A549 (cell line): ENCODE measurements at regions not wholly inside any gene's neighbourhood (a gene's known extent, or its start where the extent isn't known, plus 50 kb on each side); places are given as distances from the start of the nearest gene placed in this dataset.

Experiments
- ATAC-seq, 2 experiments: fragments of 200-7000 bp in 1 of 2; fragments of >200 bp in 1 of 2; cut with Nextera tagmentation in 1 of 2; cut with Tn5 transposase in 1 of 2; 3 replicates each; pipeline versions ENCODE4 v1.8.0 to v1.9.1; 2018 to 2020; ENCODE audit warnings: mild to moderate bottlenecking in 1 of 2, moderate library complexity in 1 of 2
- CTCF ChIA-PET: fragments of 300-600 bp; sonication (Branson Sonifier 250); formaldehyde crosslinking; extraction: SDS; loops from one replicate; lab custom pipeline; 2021; ENCODE audit warnings: antibody characterized with exemption, inconsistent platforms; lab: Yijun Ruan, JAX
- POLR2A ChIA-PET: fragments of 350-600 bp; formaldehyde crosslinking; extraction: SDS; loops from one replicate; lab custom pipeline; 2021; ENCODE audit warnings: antibody characterized with exemption, inconsistent platforms; lab: Yijun Ruan, JAX
- DNase-seq, 2 experiments: peaks; one replicate each; pipeline versions ENCODE4 v3.0.0 to v3.0.0-alpha.2; 2011 to 2016; ENCODE audit warnings: low read depth in 1 of 2, low spot score in 1 of 2
- FAIRE-seq: peaks from 2 replicates; lab custom pipeline; 2011; peaks lifted over from hg19 to GRCh38; lab: Jason Lieb, UNC
- H3K27ac ChIP-seq, 2 experiments: fragments of >200 bp; sonication (Bioruptor Twin); formaldehyde crosslinking; 3 replicates each; pipeline ENCODE4 v1.5.1; 2016 to 2017
- H3K4me1 ChIP-seq: fragments of >200 bp; sonication (Bioruptor Twin); formaldehyde crosslinking; 3 replicates; pipeline ENCODE4 v1.6.1; 2016
- H3K4me2 ChIP-seq: fragments of >200 bp; sonication (Bioruptor Twin); formaldehyde crosslinking; 3 replicates; pipeline ENCODE4 v1.6.1; 2016
- H3K4me3 ChIP-seq: fragments of >200 bp; sonication (Bioruptor Twin); formaldehyde crosslinking; 3 replicates; pipeline ENCODE4 v1.5.1; 2016
- H3K9me3 ChIP-seq: fragments of >200 bp; sonication (Bioruptor Twin); formaldehyde crosslinking; 3 replicates; pipeline ENCODE4 v1.6.1; 2016
- CEBPB ChIP-seq, 2 experiments: fragments of >200 bp in 1 of 2; sonication (Bioruptor Twin) in 1 of 2; formaldehyde crosslinking in 1 of 2; IDR thresholded peaks; 2 replicates each; pipeline ENCODE4 v1.6.1; 2012 to 2016
- CHD2 ChIP-seq: fragments of 150-350 bp; IDR thresholded peaks from 2 replicates; pipeline ENCODE4 v1.6.1; 2014; ENCODE audit warnings: low read length; ENCODE audit not compliant: partially characterized antibody
- ESRRA ChIP-seq: fragments of 150-350 bp; IDR thresholded peaks from 2 replicates; pipeline ENCODE4 v1.6.1; 2014; ENCODE audit warnings: mild to moderate bottlenecking, low read length, borderline replicate concordance
- HEYL ChIP-seq: fragments of 250-450 bp; sonication (Bioruptor Pico); IDR thresholded peaks from 2 replicates; pipeline ENCODE4 v1.8.0; 2021; ENCODE audit warnings: mild to moderate bottlenecking, moderate library complexity
- HOXB13 ChIP-seq: fragments of 250-450 bp; sonication (Bioruptor Pico); IDR thresholded peaks from 2 replicates; pipeline ENCODE4 v1.5.0; 2020; ENCODE audit warnings: low read depth, mild to moderate bottlenecking, moderate library complexity
- KDM1A ChIP-seq: fragments of 200-600 bp; sonication (generic); IDR thresholded peaks from 2 replicates; pipeline ENCODE4 v1.6.1; 2016; ENCODE audit warnings: low read depth, mild to moderate bottlenecking
- MAZ ChIP-seq: fragments of 150-350 bp; IDR thresholded peaks from 2 replicates; pipeline ENCODE4 v1.6.1; 2014; ENCODE audit warnings: antibody characterized with exemption, low read depth, low read length, borderline replicate concordance
- NR3C1 ChIP-seq: fragments of >200 bp; sonication (Bioruptor Twin); formaldehyde crosslinking; IDR thresholded peaks from 3 replicates; pipeline ENCODE4 v1.6.1; 2017
- POLR2AphosphoS2 ChIP-seq: conservative IDR thresholded peaks from 2 replicates; pipeline ENCODE4 v1.6.1; 2012; ENCODE audit warnings: low read length, improper control_type of control experiment, inconsistent platforms
- ZC3H11A ChIP-seq: fragments of 450-650 bp; IDR thresholded peaks from 2 replicates; pipeline ENCODE4 v1.6.1; 2014; ENCODE audit warnings: antibody characterized with exemption, mild to moderate bottlenecking
- ZFP36 ChIP-seq: fragments of 450-650 bp; IDR thresholded peaks from 2 replicates; pipeline ENCODE4 v1.6.1; 2014; ENCODE audit warnings: borderline replicate concordance; ENCODE audit not compliant: partially characterized antibody
- WGBS: methylation state at CpG from one replicate; pipeline ENCODE4 v1.1.6; 2017; ENCODE audit errors: missing lambda C conversion rate; 5-methylcytosine and 5-hydroxymethylcytosine counted together
- TF ChIP-seq, protein P1 (sequence below): IDR thresholded peaks from 2 replicates; pipeline ENCODE4 v1.6.1; 2012
- TF ChIP-seq, protein P2 (sequence below): fragments of 450-650 bp; IDR thresholded peaks from 2 replicates; pipeline ENCODE4 v1.6.1; 2014; ENCODE audit warnings: antibody characterized with exemption
- TF ChIP-seq, protein P3 (sequence below): fragments of 250-450 bp; sonication (Bioruptor Pico); IDR thresholded peaks from 2 replicates; pipeline ENCODE4 v1.5.0; 2021; ENCODE audit warnings: mild to moderate bottlenecking, moderate library complexity, borderline replicate concordance
- TF ChIP-seq, protein P4 (sequence below): IDR thresholded peaks from 2 replicates; pipeline ENCODE4 v1.6.1; 2012; ENCODE audit warnings: low read depth, borderline replicate concordance
- TF ChIP-seq, protein P5 (sequence below): fragments of >200 bp; sonication (Bioruptor Twin); formaldehyde crosslinking; IDR thresholded peaks from 3 replicates; pipeline ENCODE4 v1.5.1; 2016

DNA sequence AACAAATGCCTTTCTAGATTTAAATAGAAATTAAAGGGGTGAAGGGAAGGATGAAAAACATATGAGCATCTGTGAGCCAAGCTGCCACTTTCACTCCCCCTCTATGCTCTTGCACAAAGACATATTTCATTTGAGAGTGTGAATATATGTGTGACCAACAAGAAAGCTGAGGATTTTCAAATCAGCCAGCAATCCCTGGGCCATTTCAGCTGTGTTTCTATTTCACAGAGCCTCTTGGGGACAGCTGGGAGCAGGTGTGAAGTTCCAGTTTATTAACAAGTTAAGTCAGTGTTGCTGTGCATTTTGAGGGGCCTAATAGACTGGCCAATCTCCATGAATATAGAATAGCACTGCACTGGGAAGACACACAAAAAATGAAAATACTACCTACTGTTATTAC is 248.7 kb upstream of the RGMB start:
- H3K4me3 ChIP-seq, result no peak overlapping the region
- ChIA-PET POLR2A (no interaction called here), CTCF (interaction anchor here (1.1 kb wide), 1 partner anchor 271 kb away, joined by 3 read pairs; no protein-coding TSS in a partner anchor)
- ATAC-seq, result no peak
- FAIRE-seq, result no peak
- H3K9me3 ChIP-seq, result no peaks in the 10 kb centered on the region
- no peaks in the 10 kb centered on the region for H3K4me1 ChIP-seq
- TF ChIP-seq MAZ, result no peak
- no peak for TF ChIP-seq KDM1A
- no peak overlapping the region for H3K27ac ChIP-seq
- no peak for DNase-seq
- H3K4me2 ChIP-seq, result no peak overlapping the region

DNA sequence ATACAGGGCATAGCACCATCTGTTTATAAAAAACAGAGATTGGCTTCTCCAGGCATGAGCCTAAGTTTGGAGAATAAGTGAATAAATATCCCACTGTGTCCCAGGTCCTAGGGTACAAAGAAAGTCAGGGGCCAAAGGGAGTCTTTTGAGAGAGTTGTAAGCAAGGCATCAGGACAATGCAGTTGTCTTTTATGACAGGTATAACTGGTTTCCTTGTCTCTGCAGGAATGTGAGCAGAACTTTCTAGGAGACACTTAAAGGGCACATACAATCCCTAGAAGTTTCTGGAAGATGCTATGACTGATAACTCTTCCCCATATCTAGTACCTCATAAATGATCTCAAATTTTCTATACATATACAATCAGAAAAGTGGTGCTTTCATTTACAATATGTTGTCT is 245.6 kb upstream of the RGMB start:
- H3K27ac ChIP-seq, result no peak overlapping the region

DNA sequence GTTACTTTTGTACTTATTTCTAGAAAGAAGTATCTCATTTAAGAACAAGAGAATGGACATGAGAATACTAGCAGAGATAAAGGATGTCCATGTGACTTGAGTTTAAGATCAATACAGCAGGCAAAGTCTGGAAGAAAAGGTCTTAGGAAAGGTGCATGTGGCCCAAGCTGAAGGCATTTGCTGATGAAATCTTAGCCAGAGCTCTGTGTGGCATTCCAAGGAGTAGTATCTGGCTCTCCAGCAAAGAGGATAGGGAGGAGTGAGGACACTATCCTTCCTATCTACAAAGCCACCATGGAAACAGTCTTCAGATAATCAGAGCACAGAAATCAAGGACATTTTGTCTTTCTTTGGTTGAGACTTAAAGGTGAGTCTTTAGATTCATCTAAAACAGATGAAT is 244.1 kb upstream of the RGMB start:
- FAIRE-seq (no peak), ATAC-seq (no peak), DNase-seq (no peak)
- no peak overlapping the region for H3K4me3 ChIP-seq
- H3K4me1 ChIP-seq, result no peaks in the 10 kb centered on the region
- H3K27ac ChIP-seq, result no peak overlapping the region
- H3K4me2 ChIP-seq, result no peak overlapping the region
- ChIA-PET POLR2A (no interaction called here), CTCF (no interaction called here)
- H3K9me3 ChIP-seq, result no peaks in the 10 kb centered on the region
- TF ChIP-seq, protein P1, sequence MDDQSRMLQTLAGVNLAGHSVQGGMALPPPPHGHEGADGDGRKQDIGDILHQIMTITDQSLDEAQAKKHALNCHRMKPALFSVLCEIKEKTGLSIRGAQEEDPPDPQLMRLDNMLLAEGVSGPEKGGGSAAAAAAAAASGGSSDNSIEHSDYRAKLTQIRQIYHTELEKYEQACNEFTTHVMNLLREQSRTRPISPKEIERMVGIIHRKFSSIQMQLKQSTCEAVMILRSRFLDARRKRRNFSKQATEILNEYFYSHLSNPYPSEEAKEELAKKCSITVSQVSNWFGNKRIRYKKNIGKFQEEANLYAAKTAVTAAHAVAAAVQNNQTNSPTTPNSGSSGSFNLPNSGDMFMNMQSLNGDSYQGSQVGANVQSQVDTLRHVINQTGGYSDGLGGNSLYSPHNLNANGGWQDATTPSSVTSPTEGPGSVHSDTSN, result no peak
- TF ChIP-seq, protein P2, sequence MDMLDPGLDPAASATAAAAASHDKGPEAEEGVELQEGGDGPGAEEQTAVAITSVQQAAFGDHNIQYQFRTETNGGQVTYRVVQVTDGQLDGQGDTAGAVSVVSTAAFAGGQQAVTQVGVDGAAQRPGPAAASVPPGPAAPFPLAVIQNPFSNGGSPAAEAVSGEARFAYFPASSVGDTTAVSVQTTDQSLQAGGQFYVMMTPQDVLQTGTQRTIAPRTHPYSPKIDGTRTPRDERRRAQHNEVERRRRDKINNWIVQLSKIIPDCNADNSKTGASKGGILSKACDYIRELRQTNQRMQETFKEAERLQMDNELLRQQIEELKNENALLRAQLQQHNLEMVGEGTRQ, result no peak
- no peak for TF ChIP-seq ESRRA

More for the DNA sequence above, 245.6 kb upstream of the RGMB start:
- ATAC-seq, result no peak
- Histone ChIP-seq H3K4me3 (no peak overlapping the region), H3K4me2 (no peak overlapping the region), H3K9me3 (no peaks in the 10 kb centered on the region), H3K4me1 (no peaks in the 10 kb centered on the region)
- no peak for DNase-seq
- no peak for FAIRE-seq
- ChIA-PET CTCF (no interaction called here), POLR2A (no interaction called here)
- no peak for TF ChIP-seq CHD2
- TF ChIP-seq, protein P2, result no peak
- no peak for TF ChIP-seq HOXB13 (CRISPR knock-in tag)
- TF ChIP-seq, protein P3, sequence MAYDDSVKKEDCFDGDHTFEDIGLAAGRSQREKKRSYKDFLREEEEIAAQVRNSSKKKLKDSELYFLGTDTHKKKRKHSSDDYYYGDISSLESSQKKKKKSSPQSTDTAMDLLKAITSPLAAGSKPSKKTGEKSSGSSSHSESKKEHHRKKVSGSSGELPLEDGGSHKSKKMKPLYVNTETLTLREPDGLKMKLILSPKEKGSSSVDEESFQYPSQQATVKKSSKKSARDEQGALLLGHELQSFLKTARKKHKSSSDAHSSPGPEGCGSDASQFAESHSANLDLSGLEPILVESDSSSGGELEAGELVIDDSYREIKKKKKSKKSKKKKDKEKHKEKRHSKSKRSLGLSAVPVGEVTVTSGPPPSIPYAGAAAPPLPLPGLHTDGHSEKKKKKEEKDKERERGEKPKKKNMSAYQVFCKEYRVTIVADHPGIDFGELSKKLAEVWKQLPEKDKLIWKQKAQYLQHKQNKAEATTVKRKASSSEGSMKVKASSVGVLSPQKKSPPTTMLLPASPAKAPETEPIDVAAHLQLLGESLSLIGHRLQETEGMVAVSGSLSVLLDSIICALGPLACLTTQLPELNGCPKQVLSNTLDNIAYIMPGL, result no peak
- TF ChIP-seq POLR2AphosphoS2, result no peak
- TF ChIP-seq HEYL (CRISPR knock-in tag), result no peak
- no peak for TF ChIP-seq ZC3H11A

DNA sequence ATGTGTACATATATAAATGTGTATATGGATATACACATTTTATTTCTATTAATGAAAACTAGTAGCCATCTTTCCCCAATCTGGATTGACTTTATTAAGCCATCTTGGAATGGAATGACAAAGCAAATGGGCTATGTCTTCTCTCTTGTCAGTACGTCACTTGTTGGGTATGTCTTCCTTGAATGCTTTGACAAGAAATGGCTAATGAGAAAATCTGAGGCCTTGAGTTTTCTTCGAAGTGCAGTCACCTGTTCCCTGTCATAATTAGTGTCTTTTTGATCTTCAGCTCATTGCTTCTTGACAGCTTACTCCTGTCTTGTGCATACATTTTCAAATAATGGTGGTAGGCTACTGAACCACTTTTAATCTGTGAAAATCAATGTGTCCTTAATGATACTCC is 243.2 kb upstream of the RGMB start:
- POLR2A ChIA-PET, result no interaction called here
- Histone ChIP-seq H3K27ac (no peak overlapping the region), H3K4me3 (no peak overlapping the region), H3K4me1 (no peaks in the 10 kb centered on the region), H3K4me2 (no peak overlapping the region), H3K9me3 (no peaks in the 10 kb centered on the region)
- ATAC-seq, result no peak
- CTCF ChIA-PET, result no interaction called here
- DNase-seq, result no peak
- TF ChIP-seq NR3C1 (no peak), CEBPB (IDR thresholded peaks at IDR 0.05) (no peak), ZFP36 (no peak)
- TF ChIP-seq, protein P4, sequence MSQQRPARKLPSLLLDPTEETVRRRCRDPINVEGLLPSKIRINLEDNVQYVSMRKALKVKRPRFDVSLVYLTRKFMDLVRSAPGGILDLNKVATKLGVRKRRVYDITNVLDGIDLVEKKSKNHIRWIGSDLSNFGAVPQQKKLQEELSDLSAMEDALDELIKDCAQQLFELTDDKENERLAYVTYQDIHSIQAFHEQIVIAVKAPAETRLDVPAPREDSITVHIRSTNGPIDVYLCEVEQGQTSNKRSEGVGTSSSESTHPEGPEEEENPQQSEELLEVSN, result no peak
- TF ChIP-seq, protein P5, sequence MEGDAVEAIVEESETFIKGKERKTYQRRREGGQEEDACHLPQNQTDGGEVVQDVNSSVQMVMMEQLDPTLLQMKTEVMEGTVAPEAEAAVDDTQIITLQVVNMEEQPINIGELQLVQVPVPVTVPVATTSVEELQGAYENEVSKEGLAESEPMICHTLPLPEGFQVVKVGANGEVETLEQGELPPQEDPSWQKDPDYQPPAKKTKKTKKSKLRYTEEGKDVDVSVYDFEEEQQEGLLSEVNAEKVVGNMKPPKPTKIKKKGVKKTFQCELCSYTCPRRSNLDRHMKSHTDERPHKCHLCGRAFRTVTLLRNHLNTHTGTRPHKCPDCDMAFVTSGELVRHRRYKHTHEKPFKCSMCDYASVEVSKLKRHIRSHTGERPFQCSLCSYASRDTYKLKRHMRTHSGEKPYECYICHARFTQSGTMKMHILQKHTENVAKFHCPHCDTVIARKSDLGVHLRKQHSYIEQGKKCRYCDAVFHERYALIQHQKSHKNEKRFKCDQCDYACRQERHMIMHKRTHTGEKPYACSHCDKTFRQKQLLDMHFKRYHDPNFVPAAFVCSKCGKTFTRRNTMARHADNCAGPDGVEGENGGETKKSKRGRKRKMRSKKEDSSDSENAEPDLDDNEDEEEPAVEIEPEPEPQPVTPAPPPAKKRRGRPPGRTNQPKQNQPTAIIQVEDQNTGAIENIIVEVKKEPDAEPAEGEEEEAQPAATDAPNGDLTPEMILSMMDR, result no peak
- no peak for FAIRE-seq
- WGBS, result 24% methylated on average over 2 of the region's 2 CpGs
